Astrocyte (in vitro differentiated cells and primary cell): ENCODE measurements at regions not wholly inside any gene's neighbourhood (a gene's known extent, or its start where the extent isn't known, plus 50 kb on each side); places are given as distances from the start of the nearest gene placed in this dataset.
"Not testable (repeated sequence)": the region's sequence is repeated elsewhere in the genome, so short reads cannot be mapped to it uniquely, and the experiment has no call there.

Source experiments
- CTCF ChIP-seq: IDR thresholded peaks from 2 replicates; pipeline ENCODE4 v1.5.1; 2011; ENCODE audit warnings: low read depth, mild to moderate bottlenecking, inconsistent platforms, low read length, moderate library complexity; ENCODE audit not compliant: insufficient read depth
- EZH2 ChIP-seq: IDR thresholded peaks from 2 replicates; pipeline ENCODE4 v1.6.1; 2012; ENCODE audit warnings: mild to moderate bottlenecking, low read length, inconsistent platforms; ENCODE audit not compliant: insufficient read depth

GRCh38 chr13:24567593-24567992 is 55.0 kb upstream of the PARP4 start:
- not testable (repeated sequence) for TF ChIP-seq CTCF, EZH2
